ENCODE measurements at regions not wholly inside any gene's neighbourhood (a gene's known extent, or its start where the extent isn't known, plus 50 kb on each side); places are given as distances from the start of the nearest gene placed in this dataset.

DNA sequence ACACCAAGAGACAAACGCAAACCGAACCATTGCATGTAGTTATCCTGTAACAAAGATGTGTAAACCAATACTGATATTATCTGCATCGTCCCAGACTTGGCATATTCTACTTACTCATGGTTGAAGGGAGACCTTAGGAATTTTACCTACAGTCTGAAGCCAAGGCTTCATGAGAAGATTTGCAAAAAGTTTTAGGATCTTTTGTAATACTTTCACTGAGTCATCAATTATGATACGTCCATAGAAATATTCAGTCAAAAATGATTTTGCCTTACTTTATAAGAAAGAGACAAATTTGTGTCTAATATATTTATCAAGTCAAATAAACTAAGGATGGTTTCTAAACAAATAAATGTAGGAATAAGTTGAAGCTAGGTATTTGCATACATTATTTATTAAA, 1176.1 kb upstream of the ADGRL2 start:
- TF ChIP-seq POLR2AphosphoS5 (IDR thresholded peaks at IDR 0.05) (no peak), POLR2A (IDR thresholded peaks at IDR 0.05) (no peak)
- TF ChIP-seq, protein P1, sequence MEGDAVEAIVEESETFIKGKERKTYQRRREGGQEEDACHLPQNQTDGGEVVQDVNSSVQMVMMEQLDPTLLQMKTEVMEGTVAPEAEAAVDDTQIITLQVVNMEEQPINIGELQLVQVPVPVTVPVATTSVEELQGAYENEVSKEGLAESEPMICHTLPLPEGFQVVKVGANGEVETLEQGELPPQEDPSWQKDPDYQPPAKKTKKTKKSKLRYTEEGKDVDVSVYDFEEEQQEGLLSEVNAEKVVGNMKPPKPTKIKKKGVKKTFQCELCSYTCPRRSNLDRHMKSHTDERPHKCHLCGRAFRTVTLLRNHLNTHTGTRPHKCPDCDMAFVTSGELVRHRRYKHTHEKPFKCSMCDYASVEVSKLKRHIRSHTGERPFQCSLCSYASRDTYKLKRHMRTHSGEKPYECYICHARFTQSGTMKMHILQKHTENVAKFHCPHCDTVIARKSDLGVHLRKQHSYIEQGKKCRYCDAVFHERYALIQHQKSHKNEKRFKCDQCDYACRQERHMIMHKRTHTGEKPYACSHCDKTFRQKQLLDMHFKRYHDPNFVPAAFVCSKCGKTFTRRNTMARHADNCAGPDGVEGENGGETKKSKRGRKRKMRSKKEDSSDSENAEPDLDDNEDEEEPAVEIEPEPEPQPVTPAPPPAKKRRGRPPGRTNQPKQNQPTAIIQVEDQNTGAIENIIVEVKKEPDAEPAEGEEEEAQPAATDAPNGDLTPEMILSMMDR (IDR thresholded peaks at IDR 0.05) = no peak

Measured in breast epithelium (tissue), 3 donors.